ENCODE measurements at regions not wholly inside any gene's neighbourhood (a gene's known extent, or its start where the extent isn't known, plus 50 kb on each side); places are given as distances from the start of the nearest gene placed in this dataset.

- no peak for TF ChIP-seq ZNF556 (CRISPR knock-in tag; IDR thresholded peaks at IDR 0.05; ENCODE audit: borderline replicate concordance)
- no peak for TF ChIP-seq ZNF260 (CRISPR knock-in tag; IDR thresholded peaks at IDR 0.05; ENCODE audit: borderline replicate concordance, low read depth)
- TF ChIP-seq ZNF761 (CRISPR knock-in tag; conservative IDR thresholded peaks at IDR 0.05) = no peak
- TF ChIP-seq ZNF331 (CRISPR knock-in tag; IDR thresholded peaks at IDR 0.05) = no peak
- TF ChIP-seq RCOR2 (CRISPR knock-in tag; IDR thresholded peaks at IDR 0.05) = no peak
- no peak for TF ChIP-seq MTF2 (CRISPR knock-in tag; IDR thresholded peaks at IDR 0.05; ENCODE audit: borderline replicate concordance)
- no peak for TF ChIP-seq JARID2 (CRISPR knock-in tag; IDR thresholded peaks at IDR 0.05; ENCODE audit: insufficient replicate concordance)
- no peak for TF ChIP-seq SNRNP70 (IDR thresholded peaks at IDR 0.05; ENCODE audit: low read depth, low read length)
- TF ChIP-seq, protein P1, sequence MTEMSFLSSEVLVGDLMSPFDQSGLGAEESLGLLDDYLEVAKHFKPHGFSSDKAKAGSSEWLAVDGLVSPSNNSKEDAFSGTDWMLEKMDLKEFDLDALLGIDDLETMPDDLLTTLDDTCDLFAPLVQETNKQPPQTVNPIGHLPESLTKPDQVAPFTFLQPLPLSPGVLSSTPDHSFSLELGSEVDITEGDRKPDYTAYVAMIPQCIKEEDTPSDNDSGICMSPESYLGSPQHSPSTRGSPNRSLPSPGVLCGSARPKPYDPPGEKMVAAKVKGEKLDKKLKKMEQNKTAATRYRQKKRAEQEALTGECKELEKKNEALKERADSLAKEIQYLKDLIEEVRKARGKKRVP (CRISPR knock-in tag; IDR thresholded peaks at IDR 0.05) = no peak
- no peak for TF ChIP-seq ZNF451 (CRISPR knock-in tag; IDR thresholded peaks at IDR 0.05)
- TF ChIP-seq ETV5 (CRISPR knock-in tag; IDR thresholded peaks at IDR 0.05; ENCODE audit: borderline replicate concordance) = no peak
Measured at GRCh38 chr1:81340239-81340638, 460.5 kb upstream of the ADGRL2 start (continued).

- CTCF ChIA-PET (ENCODE audit: low intra/inter-chr PET ratio, low total read pairs) = no interaction called here
- no peak for FAIRE-seq
- POLR2A ChIA-PET = no interaction called here
Measured at GRCh38 chr1:81337226-81337625, 463.5 kb upstream of the ADGRL2 start.

More at GRCh38 chr1:81337226-81337625, 463.5 kb upstream of the ADGRL2 start:
- TF ChIP-seq TAF1 (CRISPR knock-in tag; IDR thresholded peaks at IDR 0.05) = no peak
- TF ChIP-seq, protein P2, sequence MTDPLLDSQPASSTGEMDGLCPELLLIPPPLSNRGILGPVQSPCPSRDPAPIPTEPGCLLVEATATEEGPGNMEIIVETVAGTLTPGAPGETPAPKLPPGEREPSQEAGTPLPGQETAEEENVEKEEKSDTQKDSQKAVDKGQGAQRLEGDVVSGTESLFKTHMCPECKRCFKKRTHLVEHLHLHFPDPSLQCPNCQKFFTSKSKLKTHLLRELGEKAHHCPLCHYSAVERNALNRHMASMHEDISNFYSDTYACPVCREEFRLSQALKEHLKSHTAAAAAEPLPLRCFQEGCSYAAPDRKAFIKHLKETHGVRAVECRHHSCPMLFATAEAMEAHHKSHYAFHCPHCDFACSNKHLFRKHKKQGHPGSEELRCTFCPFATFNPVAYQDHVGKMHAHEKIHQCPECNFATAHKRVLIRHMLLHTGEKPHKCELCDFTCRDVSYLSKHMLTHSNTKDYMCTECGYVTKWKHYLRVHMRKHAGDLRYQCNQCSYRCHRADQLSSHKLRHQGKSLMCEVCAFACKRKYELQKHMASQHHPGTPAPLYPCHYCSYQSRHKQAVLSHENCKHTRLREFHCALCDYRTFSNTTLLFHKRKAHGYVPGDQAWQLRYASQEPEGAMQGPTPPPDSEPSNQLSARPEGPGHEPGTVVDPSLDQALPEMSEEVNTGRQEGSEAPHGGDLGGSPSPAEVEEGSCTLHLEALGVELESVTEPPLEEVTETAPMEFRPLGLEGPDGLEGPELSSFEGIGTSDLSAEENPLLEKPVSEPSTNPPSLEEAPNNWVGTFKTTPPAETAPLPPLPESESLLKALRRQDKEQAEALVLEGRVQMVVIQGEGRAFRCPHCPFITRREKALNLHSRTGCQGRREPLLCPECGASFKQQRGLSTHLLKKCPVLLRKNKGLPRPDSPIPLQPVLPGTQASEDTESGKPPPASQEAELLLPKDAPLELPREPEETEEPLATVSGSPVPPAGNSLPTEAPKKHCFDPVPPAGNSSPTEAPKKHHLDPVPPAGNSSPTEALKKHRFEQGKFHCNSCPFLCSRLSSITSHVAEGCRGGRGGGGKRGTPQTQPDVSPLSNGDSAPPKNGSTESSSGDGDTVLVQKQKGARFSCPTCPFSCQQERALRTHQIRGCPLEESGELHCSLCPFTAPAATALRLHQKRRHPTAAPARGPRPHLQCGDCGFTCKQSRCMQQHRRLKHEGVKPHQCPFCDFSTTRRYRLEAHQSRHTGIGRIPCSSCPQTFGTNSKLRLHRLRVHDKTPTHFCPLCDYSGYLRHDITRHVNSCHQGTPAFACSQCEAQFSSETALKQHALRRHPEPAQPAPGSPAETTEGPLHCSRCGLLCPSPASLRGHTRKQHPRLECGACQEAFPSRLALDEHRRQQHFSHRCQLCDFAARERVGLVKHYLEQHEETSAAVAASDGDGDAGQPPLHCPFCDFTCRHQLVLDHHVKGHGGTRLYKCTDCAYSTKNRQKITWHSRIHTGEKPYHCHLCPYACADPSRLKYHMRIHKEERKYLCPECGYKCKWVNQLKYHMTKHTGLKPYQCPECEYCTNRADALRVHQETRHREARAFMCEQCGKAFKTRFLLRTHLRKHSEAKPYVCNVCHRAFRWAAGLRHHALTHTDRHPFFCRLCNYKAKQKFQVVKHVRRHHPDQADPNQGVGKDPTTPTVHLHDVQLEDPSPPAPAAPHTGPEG (CRISPR knock-in tag; IDR thresholded peaks at IDR 0.05) = no peak
- Histone ChIP-seq H3K4me1 (ENCODE audit: insufficient read depth, low read length) (no peaks in the 10 kb centered on the region), H3K4me3 (replicated peaks in 1 of 3; ENCODE audit: insufficient read depth in 1 of 3, low read depth in 2 of 3, low read length in 3 of 3) (no peak overlapping the region), H3K27me3 (ENCODE audit: control insufficient read depth in 1 of 2, insufficient read depth in 2 of 2, low read length in 2 of 2) (no peaks in the 10 kb centered on the region), H4K20me1 (ENCODE audit: insufficient read depth, low read length) (no peaks in the 10 kb centered on the region), H3K9ac (ENCODE audit: insufficient read depth, low read depth, low read length) (no peak overlapping the region), H3K79me2 (ENCODE audit: insufficient read depth, low read length) (no peaks in the 10 kb centered on the region), H3K36me3 (replicated peaks in 1 of 2; ENCODE audit: control insufficient read depth in 1 of 2, insufficient read depth in 2 of 2, low read length in 2 of 2) (no peaks in the 10 kb centered on the region), H3K9me3 (ENCODE audit: low read length) (peaks cover 71% of the 10 kb centered on the region), H2AFZ (ENCODE audit: low read length) (no peak overlapping the region), H3K4me2 (ENCODE audit: low read depth, low read length) (no peak overlapping the region), H3K27ac (ENCODE audit: extremely low read length, insufficient read depth, low read length) (no peak overlapping the region)
- intact Hi-C loops (cut with micrococcal nuclease; ENCODE audit: unreplicated experiment) = no loop called here
- 33% methylated on average over 10 of the region's 10 CpGs for WGBS (ENCODE audit: low lambda C conversion rate)
- ATAC-seq (no peak), DNase-seq (ENCODE audit: low spot score) (no peak)
- BruUV-seq (replicated peaks) = no TSS peak
- in situ Hi-C loops (cut with HindIII; ENCODE audit: extremely low pct_ligation_motif_present, low pct_unique_long_range_greater_than_20kb) = no loop called here

All from HepG2 (cell line).